ENCODE measurements at regions not wholly inside any gene's neighbourhood (a gene's known extent, or its start where the extent isn't known, plus 50 kb on each side); places are given as distances from the start of the nearest gene placed in this dataset.

DNA sequence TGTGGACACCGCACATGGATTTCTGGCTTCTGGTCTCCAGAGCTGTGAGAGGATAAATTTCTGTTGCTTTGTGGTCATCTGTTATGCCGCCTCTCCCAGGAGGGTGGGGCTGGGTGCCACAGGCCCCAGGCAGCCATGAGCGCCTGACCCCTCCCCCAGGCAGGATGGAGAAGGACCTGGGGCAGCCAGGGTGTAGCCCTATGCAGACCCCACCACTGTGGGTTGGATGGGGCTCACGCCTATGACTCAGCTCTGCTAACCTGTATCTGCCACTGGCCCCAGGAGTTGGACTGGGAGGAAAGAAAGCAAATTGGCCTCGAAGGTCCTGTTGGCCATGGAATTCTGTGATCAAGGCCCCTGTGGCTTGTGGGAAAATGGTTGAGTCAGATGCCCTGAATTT, 1351.1 kb downstream of the BRD1 start:
- TF ChIP-seq, protein P1, sequence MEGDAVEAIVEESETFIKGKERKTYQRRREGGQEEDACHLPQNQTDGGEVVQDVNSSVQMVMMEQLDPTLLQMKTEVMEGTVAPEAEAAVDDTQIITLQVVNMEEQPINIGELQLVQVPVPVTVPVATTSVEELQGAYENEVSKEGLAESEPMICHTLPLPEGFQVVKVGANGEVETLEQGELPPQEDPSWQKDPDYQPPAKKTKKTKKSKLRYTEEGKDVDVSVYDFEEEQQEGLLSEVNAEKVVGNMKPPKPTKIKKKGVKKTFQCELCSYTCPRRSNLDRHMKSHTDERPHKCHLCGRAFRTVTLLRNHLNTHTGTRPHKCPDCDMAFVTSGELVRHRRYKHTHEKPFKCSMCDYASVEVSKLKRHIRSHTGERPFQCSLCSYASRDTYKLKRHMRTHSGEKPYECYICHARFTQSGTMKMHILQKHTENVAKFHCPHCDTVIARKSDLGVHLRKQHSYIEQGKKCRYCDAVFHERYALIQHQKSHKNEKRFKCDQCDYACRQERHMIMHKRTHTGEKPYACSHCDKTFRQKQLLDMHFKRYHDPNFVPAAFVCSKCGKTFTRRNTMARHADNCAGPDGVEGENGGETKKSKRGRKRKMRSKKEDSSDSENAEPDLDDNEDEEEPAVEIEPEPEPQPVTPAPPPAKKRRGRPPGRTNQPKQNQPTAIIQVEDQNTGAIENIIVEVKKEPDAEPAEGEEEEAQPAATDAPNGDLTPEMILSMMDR (IDR thresholded peaks at IDR 0.05), result no peak
- DNase-seq (ENCODE audit: low spot score), result no peak
- no peak for ATAC-seq (ENCODE audit: low FRiP score)

DNA sequence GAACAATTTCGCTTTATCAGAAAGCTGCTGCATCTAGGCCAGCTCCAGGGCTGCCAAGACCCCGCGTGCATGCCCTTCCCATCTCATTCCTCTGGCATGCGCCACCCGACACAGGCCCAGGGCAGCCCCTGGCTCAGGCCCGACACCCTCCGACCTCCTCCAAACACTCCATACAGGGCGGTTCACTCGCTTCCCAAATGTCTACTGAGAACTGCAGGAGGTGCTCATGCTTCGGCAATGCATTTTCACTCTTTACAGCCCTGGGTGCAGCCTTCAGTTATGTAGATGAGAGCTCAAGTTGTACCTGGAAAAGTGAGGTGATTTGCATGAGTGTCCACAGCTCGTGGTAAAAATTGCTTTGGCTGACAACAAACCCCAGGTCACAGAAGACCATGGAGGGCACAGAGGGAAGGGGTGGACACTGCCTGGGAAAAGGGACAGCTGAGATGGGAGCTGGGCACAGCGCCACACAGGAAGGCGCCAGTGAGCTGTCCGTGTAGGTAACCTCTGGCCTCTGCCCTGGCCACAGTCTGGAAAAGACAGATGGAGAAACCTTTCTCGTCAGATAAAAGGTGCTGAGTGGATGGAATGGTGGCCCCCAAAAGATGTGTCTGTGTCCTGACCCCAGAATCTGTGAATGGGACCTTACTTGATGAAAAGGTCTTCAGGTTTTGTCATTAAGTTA, 1351.9 kb downstream of the BRD1 start:
- DNase-seq (ENCODE audit: low spot score) (no peak), ATAC-seq (ENCODE audit: low FRiP score) (no peak)
- TF ChIP-seq, protein P1 (IDR thresholded peaks at IDR 0.05), result no peak

DNA sequence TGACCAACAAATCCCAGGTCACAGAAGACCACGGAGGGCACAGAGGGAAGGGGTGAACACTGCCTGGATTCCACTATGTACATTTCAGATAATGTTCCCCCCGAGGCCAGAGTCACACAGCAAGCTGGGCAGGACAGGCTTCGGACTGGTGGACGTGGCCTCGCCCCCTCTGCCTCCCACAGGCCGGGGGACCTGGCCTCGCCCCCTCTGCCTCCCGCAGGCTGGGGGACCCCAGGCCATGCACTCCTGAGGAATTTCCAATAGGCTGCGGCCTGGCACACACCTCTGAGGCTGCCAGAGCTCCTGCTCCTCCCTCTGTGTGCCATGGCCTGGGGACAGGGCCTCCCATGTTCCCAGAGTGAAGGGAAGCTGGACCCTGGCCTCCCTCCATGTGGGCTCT, 1352.8 kb downstream of the BRD1 start:
- TF ChIP-seq, protein P1 (IDR thresholded peaks at IDR 0.05), result no peak
- ATAC-seq (ENCODE audit: low FRiP score) (no peak), DNase-seq (ENCODE audit: low spot score) (no peak)

DNA sequence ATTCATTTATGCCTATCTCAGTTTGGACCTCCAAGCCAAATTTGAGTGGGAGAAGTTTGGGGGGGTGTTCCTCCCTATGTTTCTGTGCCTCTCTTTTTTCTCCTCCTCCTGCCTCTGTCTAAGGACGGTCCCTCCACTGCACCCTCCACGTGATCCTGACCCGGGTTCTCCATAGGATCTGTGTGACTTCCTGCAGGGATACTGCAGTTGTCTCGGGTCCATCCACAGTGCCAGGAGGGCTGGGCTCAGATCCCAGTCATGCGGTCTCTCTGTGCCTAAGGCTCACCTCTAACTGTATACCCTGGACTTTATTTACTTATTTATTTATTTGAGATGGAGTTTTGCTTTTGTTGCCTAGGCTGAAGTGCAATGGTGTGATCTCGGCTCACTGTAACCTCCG, 1354.5 kb downstream of the BRD1 start:
- DNase-seq (ENCODE audit: low spot score), result no peak
- TF ChIP-seq, protein P1 (IDR thresholded peaks at IDR 0.05), result no peak

DNA sequence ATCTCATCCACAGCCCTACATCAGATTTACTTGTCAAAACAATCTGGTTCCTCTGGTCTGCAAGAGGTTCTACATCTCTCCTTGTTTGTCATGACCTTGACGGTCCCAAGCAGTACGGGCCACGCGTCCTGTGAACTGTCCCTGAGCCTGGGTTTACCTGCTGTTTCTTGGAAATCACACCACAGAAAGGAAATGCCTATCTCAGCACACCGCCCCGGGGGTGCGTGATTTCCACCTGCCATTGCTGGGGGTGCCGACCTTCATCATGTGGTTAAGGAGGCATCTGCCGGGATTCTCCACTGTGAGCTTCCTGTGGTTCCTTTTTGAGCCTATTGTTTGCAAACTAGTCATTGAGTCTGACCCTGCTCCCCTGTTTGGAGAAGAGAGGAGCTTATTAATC, 1363.4 kb downstream of the BRD1 start:
- TF ChIP-seq, protein P1 (IDR thresholded peaks at IDR 0.05), result no peak
- ATAC-seq (ENCODE audit: low FRiP score) (no peak), DNase-seq (ENCODE audit: low spot score) (no peak)

More for the DNA sequence above, 1354.5 kb downstream of the BRD1 start:
- ATAC-seq (ENCODE audit: low FRiP score), result no peak

DNA sequence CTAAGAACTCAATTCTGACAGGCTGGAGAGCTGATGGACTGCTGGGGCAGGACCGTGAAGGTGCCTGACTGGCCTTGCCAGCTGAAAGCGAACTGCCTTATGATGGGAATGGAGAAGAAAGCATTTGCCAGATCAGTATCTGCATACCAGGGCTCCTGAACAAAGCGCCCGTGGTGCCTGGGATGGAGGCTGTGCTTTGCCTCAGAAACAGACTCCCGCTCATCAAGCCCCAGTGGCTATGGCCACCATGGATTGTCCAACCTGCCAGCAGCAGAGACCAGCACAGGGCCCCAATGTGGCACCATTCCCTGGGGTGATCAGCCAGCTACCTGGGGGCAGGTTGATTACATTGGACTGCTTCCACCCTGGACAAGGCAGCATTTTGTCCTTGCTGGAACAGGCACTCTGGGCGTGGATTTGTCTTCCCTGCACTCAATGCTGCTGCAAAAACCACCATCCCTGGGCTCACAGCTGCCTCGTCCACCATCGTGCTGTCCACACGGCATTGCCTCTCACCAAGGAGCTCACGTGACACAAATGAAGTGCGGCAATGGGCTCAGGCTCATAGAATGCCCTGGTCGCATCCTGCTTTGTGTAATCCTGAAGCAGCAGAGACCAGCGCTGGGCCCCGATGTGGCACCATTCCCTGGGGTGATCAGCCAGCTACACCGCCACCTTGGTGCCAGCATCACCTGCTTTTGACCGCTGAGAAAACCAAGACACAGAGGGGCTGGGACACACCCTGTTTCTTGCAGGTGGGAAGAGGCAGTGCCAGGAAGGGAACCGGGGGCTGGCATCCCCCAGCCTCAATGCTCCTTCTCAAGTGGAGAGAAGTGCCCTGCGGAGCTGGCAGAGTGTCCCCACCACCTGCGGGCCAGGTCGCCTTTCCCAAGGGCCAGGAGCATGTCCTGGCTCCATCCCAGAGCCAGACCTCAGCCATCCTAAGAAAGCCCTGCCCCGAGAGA, 1367.5 kb downstream of the BRD1 start:
- no peak for DNase-seq (ENCODE audit: low spot score)
- ATAC-seq (ENCODE audit: low FRiP score), result no peak
- TF ChIP-seq, protein P1 (IDR thresholded peaks at IDR 0.05), result no peak

Measured in omental fat pad (tissue), 3 donors.